Neuronal stem cell (in vitro differentiated cells): ENCODE measurements at regions not wholly inside any gene's neighbourhood (a gene's known extent, or its start where the extent isn't known, plus 50 kb on each side); places are given as distances from the start of the nearest gene placed in this dataset.

Experiments
- DNase-seq: peaks from one replicate; pipeline ENCODE4 v3.0.0-alpha.2; 2013; ENCODE audit warnings: low spot score
- H2AFZ ChIP-seq: one replicate; pipeline ENCODE4 v1.6.1; 2013; ENCODE audit warnings: mild to moderate bottlenecking, low read length, inconsistent platforms
- H2AK5ac ChIP-seq: 2 replicates; pipeline ENCODE4 v1.6.1; 2013; ENCODE audit warnings: low read depth, mild to moderate bottlenecking, inconsistent platforms, low read length, moderate library complexity, mixed read lengths
- H2BK120ac ChIP-seq: 2 replicates; pipeline ENCODE4 v1.6.1; 2013; ENCODE audit warnings: low read depth, mild to moderate bottlenecking, inconsistent platforms, low read length, moderate library complexity, mixed read lengths
- H2BK12ac ChIP-seq: one replicate; pipeline ENCODE4 v1.6.1; 2013; ENCODE audit warnings: low read length, inconsistent platforms
- H2BK15ac ChIP-seq: 2 replicates; pipeline ENCODE4 v1.6.1; 2013; ENCODE audit warnings: mild to moderate bottlenecking, low read length, inconsistent platforms, mixed read lengths
- H2BK5ac ChIP-seq: one replicate; pipeline ENCODE4 v1.6.1; 2013; ENCODE audit warnings: inconsistent platforms, mild to moderate bottlenecking, low read length, moderate library complexity
- H3K14ac ChIP-seq: one replicate; pipeline ENCODE4 v1.6.1; 2013; ENCODE audit warnings: low read length, inconsistent platforms
- H3K18ac ChIP-seq: 2 replicates; pipeline ENCODE4 v1.6.1; 2013; ENCODE audit warnings: low read length, inconsistent platforms
- H3K23ac ChIP-seq: 2 replicates; pipeline ENCODE4 v1.6.1; 2013; ENCODE audit warnings: low read depth, mild to moderate bottlenecking, mixed read lengths, low read length, inconsistent platforms; ENCODE audit not compliant: poor library complexity
- H3K27ac ChIP-seq: replicated peaks from 3 replicates; pipeline ENCODE4 v1.5.1; 2013; ENCODE audit warnings: low read length, inconsistent platforms
- H3K27me3 ChIP-seq, 3 experiments: 2 replicates each; pipeline ENCODE4 v1.6.1; 2013; ENCODE audit warnings: low read length in 3 of 3, mild to moderate bottlenecking in 2 of 3, inconsistent platforms in 1 of 3, low read depth in 1 of 3, mixed read lengths in 1 of 3, moderate library complexity in 1 of 3; ENCODE audit not compliant: control insufficient read depth in 3 of 3, insufficient read depth in 3 of 3
- H3K36me3 ChIP-seq, 2 donors: replicated peaks in 1 of 2; 2 replicates each; pipeline ENCODE4 v1.6.1; 2013; ENCODE audit warnings: low read length in 2 of 2; ENCODE audit not compliant: control insufficient read depth in 2 of 2, insufficient read depth in 2 of 2
- H3K4ac ChIP-seq: 2 replicates; pipeline ENCODE4 v1.6.1; 2013; ENCODE audit warnings: inconsistent platforms, mild to moderate bottlenecking, low read length, moderate library complexity
- H3K4me1 ChIP-seq, 2 donors: 1 replicate in 1 of 2; 2 replicates in 1 of 2; pipeline ENCODE4 v1.6.1; 2013; ENCODE audit warnings: low read length in 2 of 2, low read depth in 1 of 2; ENCODE audit not compliant: control insufficient read depth in 2 of 2, insufficient read depth in 1 of 2
- H3K4me2 ChIP-seq: one replicate; pipeline ENCODE4 v1.6.1; 2013; ENCODE audit warnings: mild to moderate bottlenecking, low read length, inconsistent platforms; ENCODE audit not compliant: insufficient read depth, poor library complexity, severe bottlenecking
- H3K4me3 ChIP-seq, 2 donors: 2 replicates each; pipeline ENCODE4 v1.5.1; 2013; ENCODE audit warnings: low read length in 2 of 2, mild to moderate bottlenecking in 2 of 2, inconsistent platforms in 1 of 2, moderate library complexity in 1 of 2
- H3K79me1 ChIP-seq: one replicate; pipeline ENCODE4 v1.6.1; 2013; ENCODE audit warnings: low read depth, mild to moderate bottlenecking, inconsistent platforms, low read length, moderate library complexity
- H3K9ac ChIP-seq: one replicate; pipeline ENCODE4 v1.6.1; 2013; ENCODE audit warnings: mild to moderate bottlenecking, low read depth, low read length, inconsistent platforms; ENCODE audit not compliant: poor library complexity
- H3K9me3 ChIP-seq, 2 donors: replicated peaks in 1 of 2; 2 replicates each; pipeline versions ENCODE3 to v1.6.1; 2013; ENCODE audit warnings: low read length in 2 of 2, mild to moderate bottlenecking in 2 of 2, inconsistent platforms in 1 of 2, low read depth in 1 of 2, mixed read lengths in 1 of 2, moderate library complexity in 1 of 2; ENCODE audit not compliant: control insufficient read depth in 2 of 2, insufficient read depth in 1 of 2
- H4K8ac ChIP-seq: one replicate; pipeline ENCODE4 v1.6.1; 2013; ENCODE audit warnings: low read depth, mild to moderate bottlenecking, inconsistent platforms, low read length, moderate library complexity
- H4K91ac ChIP-seq: one replicate; pipeline ENCODE4 v1.6.1; 2013; ENCODE audit warnings: low read length, low read depth, mild to moderate bottlenecking, inconsistent platforms; ENCODE audit not compliant: poor library complexity
- WGBS, 2 donors: extraction: QIAGEN DNeasy Blood & Tissue Kit; methylation state at CpG; one replicate each; pipeline ENCODE4 v1.1.7; 2013; ENCODE audit warnings: missing lambda C conversion rate in 2 of 2, mixed read lengths in 1 of 2; ENCODE audit not compliant: insufficient read length in 2 of 2, insufficient replicate concordance in 1 of 2; ENCODE audit errors: extremely low coverage in 2 of 2; 5-methylcytosine and 5-hydroxymethylcytosine counted together

DNA sequence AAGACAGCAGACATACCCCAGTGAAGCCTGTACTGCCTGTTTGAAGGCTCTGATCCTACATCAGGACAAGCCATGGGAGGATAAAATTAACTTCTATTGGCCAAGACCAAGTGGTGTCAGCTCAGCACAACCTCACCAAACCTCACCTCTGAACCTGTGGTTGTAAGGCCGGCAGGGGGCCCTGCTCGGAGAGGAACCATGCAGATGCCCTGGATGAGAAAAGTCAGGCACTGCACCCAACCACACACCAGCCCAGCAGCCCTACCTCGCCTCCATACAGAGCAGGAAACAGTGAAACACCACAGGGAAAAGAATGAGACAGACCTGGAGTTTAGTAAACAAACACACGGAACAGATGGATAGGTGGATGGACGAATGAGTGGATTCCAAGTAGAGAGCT is 70.0 kb upstream of the PAX7 start:
- Histone ChIP-seq H2AK5ac (no peak overlapping the region), H3K23ac (no peak overlapping the region), H3K4ac (no peak overlapping the region), H3K79me1 (no peaks in the 10 kb centered on the region), H3K14ac (no peak overlapping the region), H2BK12ac (no peak overlapping the region), H2BK15ac (no peak overlapping the region), H4K8ac (no peak overlapping the region), H4K91ac (no peak overlapping the region), H3K4me1 (peaks cover 0 to 12% of the 10 kb centered on the region in 2 donors), H2AFZ (no peak overlapping the region), H3K18ac (no peak overlapping the region), H3K27me3 (peaks cover 0 to 20% (median 2%) of the 10 kb centered on the region in 3 experiments), H3K27ac (no peak overlapping the region), H3K4me3 (no peak overlapping the region), H3K4me2 (no peak overlapping the region), H2BK5ac (no peak overlapping the region), H3K9me3 (no peaks in the 10 kb centered on the region), H2BK120ac (no peak overlapping the region), H3K9ac (no peak overlapping the region), H3K36me3 (no peaks in the 10 kb centered on the region)
- DNase-seq = no peak
- no CpG with 5 or more reads among the region's 5 CpGs for WGBS, 2 donors

DNA sequence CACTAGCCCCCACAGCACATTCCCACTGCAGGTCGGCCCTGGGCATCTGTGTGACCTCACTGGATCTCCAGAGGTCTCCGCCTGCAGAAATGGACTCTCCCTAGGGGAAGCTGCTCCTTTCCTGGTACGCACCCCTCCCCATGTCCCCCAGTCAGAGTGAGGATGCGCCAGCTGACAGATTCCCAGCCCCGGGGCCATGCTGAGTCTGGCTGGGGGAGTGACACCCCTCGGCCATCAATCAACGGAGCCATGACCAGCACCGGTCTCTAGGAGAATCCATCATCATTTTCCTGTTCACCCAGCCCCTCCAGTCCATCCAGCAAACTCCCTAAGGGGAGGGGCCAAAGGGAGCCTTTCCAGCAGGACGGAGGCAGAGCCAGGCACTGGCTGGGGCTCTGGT is 68.7 kb upstream of the PAX7 start:
- H3K4me2 ChIP-seq = no peak overlapping the region
- H2BK15ac ChIP-seq = no peak overlapping the region
- H3K9ac ChIP-seq = no peak overlapping the region
- no peak overlapping the region for H2AFZ ChIP-seq
- no peak overlapping the region for H4K91ac ChIP-seq
- no peak overlapping the region for H3K23ac ChIP-seq
- no peak overlapping the region for H3K4ac ChIP-seq
- DNase-seq = no peak
- H3K9me3 ChIP-seq = no peaks in the 10 kb centered on the region
- peaks cover 0 to 10% of the 10 kb centered on the region in 2 donors for H3K4me1 ChIP-seq
- H2BK12ac ChIP-seq = no peak overlapping the region
- H3K14ac ChIP-seq = no peak overlapping the region
- H3K79me1 ChIP-seq = no peaks in the 10 kb centered on the region
- no peak overlapping the region for H3K27ac ChIP-seq
- H2BK120ac ChIP-seq = no peak overlapping the region
- H3K27me3 ChIP-seq = peaks cover 0 to 20% (median 2%) of the 10 kb centered on the region in 3 experiments
- H3K36me3 ChIP-seq = no peaks in the 10 kb centered on the region
- no peak overlapping the region for H2AK5ac ChIP-seq
- no peak overlapping the region for H3K4me3 ChIP-seq
- no CpG with 5 or more reads among the region's 9 CpGs for WGBS, 2 donors
- H2BK5ac ChIP-seq = no peak overlapping the region
- peak overlapping the region; percentile 0 for H3K18ac ChIP-seq
- H4K8ac ChIP-seq = no peak overlapping the region

DNA sequence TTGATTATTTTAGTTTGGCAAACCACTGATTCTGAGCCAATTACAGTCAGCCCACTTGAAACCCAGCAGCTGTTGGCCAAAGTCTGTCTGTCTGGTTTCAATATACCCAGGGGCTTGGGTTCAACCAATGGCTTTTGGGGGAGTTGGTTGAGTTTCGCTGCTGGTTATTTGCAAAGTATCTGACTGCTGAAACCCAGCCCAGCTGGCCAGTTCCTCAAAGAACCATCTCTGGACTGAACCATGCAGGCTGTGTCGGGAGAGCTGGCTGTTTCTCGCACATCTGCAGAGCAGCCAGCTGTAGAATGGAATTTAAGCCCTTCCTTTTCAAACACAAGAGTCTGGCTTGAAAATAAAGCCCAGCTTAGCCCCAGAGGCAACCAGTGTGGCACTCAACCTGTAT is 66.0 kb upstream of the PAX7 start:
- Histone ChIP-seq H2BK5ac (no peak overlapping the region), H2AFZ (no peak overlapping the region), H3K4me1 (no peaks in the 10 kb centered on the region), H3K18ac (no peak overlapping the region), H3K4ac (no peak overlapping the region), H3K23ac (no peak overlapping the region), H2BK120ac (no peak overlapping the region), H4K8ac (no peak overlapping the region), H3K27ac (no peak overlapping the region), H3K14ac (no peak overlapping the region), H3K9ac (no peak overlapping the region), H3K9me3 (no peaks in the 10 kb centered on the region), H2AK5ac (no peak overlapping the region), H3K27me3 (peaks cover 0 to 7% (median under 1%) of the 10 kb centered on the region in 3 experiments), H4K91ac (no peak overlapping the region), H3K4me2 (no peak overlapping the region), H3K79me1 (no peaks in the 10 kb centered on the region), H2BK12ac (no peak overlapping the region), H3K4me3 (no peak overlapping the region), H2BK15ac (peak overlapping the region; percentile 14), H3K36me3 (no peaks in the 10 kb centered on the region)
- no peak for DNase-seq
- no CpG with 5 or more reads among the region's 3 CpGs for WGBS, 2 donors

DNA sequence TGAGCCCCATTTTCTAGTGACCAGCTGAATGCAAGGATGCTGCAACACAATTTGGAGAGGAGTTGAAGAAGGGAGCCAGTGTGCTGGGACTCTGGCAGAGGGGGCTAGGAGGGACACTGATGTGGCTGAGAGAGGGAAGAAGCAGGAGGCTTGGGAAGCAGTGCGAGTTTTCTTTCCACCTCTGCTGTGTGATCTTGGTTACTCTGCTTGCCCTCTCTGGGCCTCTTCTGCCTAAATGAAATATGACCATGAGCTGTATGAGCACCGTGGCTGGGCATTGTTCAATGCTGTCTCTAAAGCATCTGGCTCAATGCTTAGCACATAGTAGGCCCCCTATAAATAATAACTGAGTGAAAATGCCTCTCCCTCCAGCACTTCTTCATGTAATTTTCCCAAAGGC is 65.3 kb upstream of the PAX7 start:
- H3K79me1 ChIP-seq = no peaks in the 10 kb centered on the region
- no peak overlapping the region for H3K9ac ChIP-seq
- no peak for DNase-seq
- H3K27ac ChIP-seq = no peak overlapping the region
- H3K4me1 ChIP-seq = no peaks in the 10 kb centered on the region
- H4K91ac ChIP-seq = no peak overlapping the region
- H2BK120ac ChIP-seq = no peak overlapping the region
- no peak overlapping the region for H3K4me3 ChIP-seq
- no peak overlapping the region for H3K4ac ChIP-seq
- no peak overlapping the region for H2BK12ac ChIP-seq
- H3K4me2 ChIP-seq = no peak overlapping the region
- H3K14ac ChIP-seq = no peak overlapping the region
- no peaks in the 10 kb centered on the region for H3K9me3 ChIP-seq
- H2AFZ ChIP-seq = no peak overlapping the region
- no peak overlapping the region for H4K8ac ChIP-seq
- no peaks in the 10 kb centered on the region for H3K36me3 ChIP-seq
- H3K27me3 ChIP-seq = peaks cover 0 to 3% (median 0%) of the 10 kb centered on the region in 3 experiments
- H3K23ac ChIP-seq = no peak overlapping the region
- peak overlapping the region; percentile 22 for H2BK15ac ChIP-seq
- no peak overlapping the region for H2BK5ac ChIP-seq
- H3K18ac ChIP-seq = no peak overlapping the region
- WGBS, 2 donors = no CpG with 5 or more reads among the region's 2 CpGs
- H2AK5ac ChIP-seq = no peak overlapping the region
